DOHH2 (cell line): ENCODE measurements at regions not wholly inside any gene's neighbourhood (a gene's known extent, or its start where the extent isn't known, plus 50 kb on each side); places are given as distances from the start of the nearest gene placed in this dataset.

Experiments
- H3F3A ChIP-seq: fragments of 200-600 bp; sonication (generic), shearing (Covaris generic); 2 replicates; pipeline ENCODE4 v1.6.0; 2016; ENCODE audit warnings: antibody characterized with exemption, mild to moderate bottlenecking; ENCODE audit not compliant: control insufficient read depth, insufficient read depth
- H3K27ac ChIP-seq: fragments of 200-600 bp; sonication (generic); 2 replicates; pipeline ENCODE4 v1.5.1; 2014; ENCODE audit warnings: low read depth, mild to moderate bottlenecking, low read length, moderate library complexity
- H3K27me3 ChIP-seq: fragments of 200-600 bp; sonication (generic); 2 replicates; pipeline ENCODE4 v1.6.1; 2014; ENCODE audit warnings: mild to moderate bottlenecking, low read length, mixed read lengths; ENCODE audit not compliant: control insufficient read depth
- H3K36me3 ChIP-seq: fragments of 200-600 bp; sonication (generic); 2 replicates; pipeline ENCODE4 v1.6.1; 2014; ENCODE audit warnings: mild to moderate bottlenecking, low read length, moderate library complexity, mixed read lengths; ENCODE audit not compliant: control insufficient read depth
- H3K4me1 ChIP-seq: fragments of 200-600 bp; sonication (generic); 2 replicates; pipeline ENCODE4 v1.6.1; 2014; ENCODE audit warnings: mild to moderate bottlenecking, low read length, mixed read lengths; ENCODE audit not compliant: control insufficient read depth
- H3K4me2 ChIP-seq: fragments of 200-600 bp; sonication (generic); 2 replicates; pipeline ENCODE4 v1.6.0; 2014; ENCODE audit warnings: mild to moderate bottlenecking, low read length, moderate library complexity
- H3K4me3 ChIP-seq: fragments of 200-600 bp; sonication (generic); 2 replicates; pipeline ENCODE4 v1.5.1; 2014; ENCODE audit warnings: mild to moderate bottlenecking, low read length, mixed read lengths
- H3K79me2 ChIP-seq: fragments of 200-600 bp; sonication (generic); 2 replicates; pipeline ENCODE4 v1.6.1; 2014; ENCODE audit warnings: mild to moderate bottlenecking, low read length, mixed read lengths; ENCODE audit not compliant: control insufficient read depth
- H3K9me2 ChIP-seq: fragments of 200-600 bp; sonication (generic); replicated peaks from 2 replicates; pipeline ENCODE4 v1.6.1; 2014; ENCODE audit warnings: mild to moderate bottlenecking, low read length, mixed read lengths; ENCODE audit not compliant: control insufficient read depth
- H3K9me3 ChIP-seq: fragments of 200-600 bp; sonication (generic); 2 replicates; pipeline ENCODE4 v1.6.1; 2014; ENCODE audit warnings: antibody characterized with exemption, low read length, mixed read lengths; ENCODE audit not compliant: control insufficient read depth, insufficient read depth
- H4K20me1 ChIP-seq: fragments of 200-600 bp; sonication (generic); 2 replicates; pipeline ENCODE4 v1.6.0; 2014; ENCODE audit warnings: low read depth, mild to moderate bottlenecking, antibody characterized with exemption, low read length, moderate library complexity; ENCODE audit not compliant: control insufficient read depth, insufficient read depth
- CTCF ChIP-seq: fragments of 200-600 bp; sonication (generic); IDR thresholded peaks from one replicate; pipeline ENCODE4 v1.5.1; 2014; ENCODE audit warnings: antibody characterized with exemption, mild to moderate bottlenecking, low read depth, low read length; ENCODE audit not compliant: poor library complexity, severe bottlenecking
- EZH2phosphoT487 ChIP-seq: fragments of 200-600 bp; sonication (generic); IDR thresholded peaks from 2 replicates; pipeline ENCODE4 v1.6.1; 2017; ENCODE audit warnings: borderline replicate concordance, mild to moderate bottlenecking, antibody characterized with exemption, low read length, moderate library complexity, mixed read lengths

GRCh38 chr3:88307666-88308065 is 157.9 kb downstream of the C3orf38 start:
- Histone ChIP-seq H3K4me3 (no peak overlapping the region), H3K4me2 (no peak overlapping the region), H3K79me2 (no peaks in the 10 kb centered on the region), H3K9me2 (no peaks in the 10 kb centered on the region), H3K9me3 (no peaks in the 10 kb centered on the region), H3F3A (no peaks in the 10 kb centered on the region), H4K20me1 (no peaks in the 10 kb centered on the region), H3K27me3 (no peaks in the 10 kb centered on the region), H3K36me3 (no peaks in the 10 kb centered on the region), H3K27ac (no peak overlapping the region), H3K4me1 (no peaks in the 10 kb centered on the region)
- TF ChIP-seq EZH2phosphoT487 (no peak), CTCF (no peak)

- no peaks in the 10 kb centered on the region for H3K79me2 ChIP-seq
- H4K20me1 ChIP-seq = no peaks in the 10 kb centered on the region
- no peak overlapping the region for H3K4me3 ChIP-seq
- H3K4me1 ChIP-seq = no peaks in the 10 kb centered on the region
- H3F3A ChIP-seq = no peaks in the 10 kb centered on the region
- no peak overlapping the region for H3K27ac ChIP-seq
- no peaks in the 10 kb centered on the region for H3K36me3 ChIP-seq
- no peak for TF ChIP-seq EZH2phosphoT487
- no peak for TF ChIP-seq CTCF
- H3K9me2 ChIP-seq = no peaks in the 10 kb centered on the region
- H3K9me3 ChIP-seq = no peaks in the 10 kb centered on the region
- no peaks in the 10 kb centered on the region for H3K27me3 ChIP-seq
- H3K4me2 ChIP-seq = no peak overlapping the region
Measured at GRCh38 chr3:88311826-88312225, 162.1 kb downstream of the C3orf38 start.

- H3F3A ChIP-seq = no peaks in the 10 kb centered on the region
- no peak overlapping the region for H3K4me3 ChIP-seq
- H3K4me2 ChIP-seq = no peak overlapping the region
- no peaks in the 10 kb centered on the region for H3K79me2 ChIP-seq
- H3K9me3 ChIP-seq = no peaks in the 10 kb centered on the region
- H3K36me3 ChIP-seq = no peaks in the 10 kb centered on the region
- no peak for TF ChIP-seq EZH2phosphoT487
- no peak for TF ChIP-seq CTCF
- no peaks in the 10 kb centered on the region for H3K27me3 ChIP-seq
- H3K27ac ChIP-seq = no peak overlapping the region
- H3K9me2 ChIP-seq = no peaks in the 10 kb centered on the region
- H3K4me1 ChIP-seq = no peaks in the 10 kb centered on the region
- H4K20me1 ChIP-seq = no peaks in the 10 kb centered on the region
Measured at GRCh38 chr3:88312256-88312655, 162.5 kb downstream of the C3orf38 start.

GRCh38 chr3:88318067-88318466 is 168.3 kb downstream of the C3orf38 start:
- no peaks in the 10 kb centered on the region for H3K4me1 ChIP-seq
- no peaks in the 10 kb centered on the region for H3K9me2 ChIP-seq
- no peaks in the 10 kb centered on the region for H4K20me1 ChIP-seq
- no peaks in the 10 kb centered on the region for H3K9me3 ChIP-seq
- H3K27me3 ChIP-seq = no peaks in the 10 kb centered on the region
- no peak overlapping the region for H3K27ac ChIP-seq
- no peaks in the 10 kb centered on the region for H3K79me2 ChIP-seq
- H3K4me3 ChIP-seq = no peak overlapping the region
- no peaks in the 10 kb centered on the region for H3F3A ChIP-seq
- TF ChIP-seq CTCF = no peak
- no peak for TF ChIP-seq EZH2phosphoT487
- H3K4me2 ChIP-seq = no peak overlapping the region
- no peaks in the 10 kb centered on the region for H3K36me3 ChIP-seq
